ENCODE measurements at regions not wholly inside any gene's neighbourhood (a gene's known extent, or its start where the extent isn't known, plus 50 kb on each side); places are given as distances from the start of the nearest gene placed in this dataset.

DNA sequence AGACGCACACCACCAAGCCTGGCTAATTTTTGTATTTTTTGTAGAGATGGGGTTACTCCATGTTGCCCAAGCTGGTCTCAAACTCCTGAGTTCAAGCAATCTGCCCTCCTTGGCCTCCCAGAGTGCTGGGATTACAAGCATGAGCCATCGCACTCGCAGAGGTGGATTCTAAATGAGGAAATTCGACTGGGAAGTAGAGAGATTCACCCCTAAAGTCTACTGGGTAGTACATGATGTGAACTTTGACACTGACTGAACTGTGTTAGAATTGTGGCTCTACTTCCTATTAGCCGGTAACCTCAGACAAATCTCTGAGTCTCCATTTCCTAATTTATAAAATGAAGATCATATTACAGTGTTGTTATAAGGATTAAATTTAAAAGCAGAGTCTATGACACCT lies 276.0 kb upstream of the NR5A2 start:
- no peak for ATAC-seq
- DNase-seq: no peak

DNA sequence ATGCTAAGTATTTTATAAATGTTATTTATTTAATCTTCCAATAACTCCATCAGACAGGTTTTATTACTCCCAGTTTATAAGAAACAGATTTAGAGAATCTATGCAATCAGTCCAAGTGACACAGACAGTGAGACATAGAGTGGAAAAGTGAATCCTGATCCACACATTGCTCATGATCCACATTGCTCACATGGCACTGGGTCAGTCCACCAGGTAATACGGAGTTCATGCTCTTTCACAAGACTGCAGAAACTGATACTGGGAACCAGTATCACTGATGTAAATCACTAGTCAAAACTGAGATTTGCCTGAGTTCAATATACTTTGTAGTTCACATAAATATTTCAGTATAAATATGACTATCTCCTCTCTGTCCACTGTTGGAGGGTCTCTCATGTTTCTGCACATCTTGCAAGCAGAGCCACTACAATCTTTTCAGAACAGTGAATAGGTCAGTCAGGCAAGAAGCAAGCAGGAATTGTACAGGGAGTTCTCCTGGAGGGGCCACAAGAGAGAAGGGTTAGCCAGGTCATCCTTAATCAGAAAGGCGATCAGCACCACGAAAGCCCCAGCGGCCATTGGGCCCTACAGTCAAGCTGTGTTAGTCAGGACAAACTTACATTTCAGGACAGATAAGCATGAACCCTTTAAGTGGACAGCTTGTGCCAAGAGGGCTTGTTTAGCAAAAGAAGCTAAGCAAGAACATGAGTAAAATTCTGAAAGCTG lies 275.4 kb upstream of the NR5A2 start:
- DNase-seq: no peak
- ATAC-seq: no peak

DNA sequence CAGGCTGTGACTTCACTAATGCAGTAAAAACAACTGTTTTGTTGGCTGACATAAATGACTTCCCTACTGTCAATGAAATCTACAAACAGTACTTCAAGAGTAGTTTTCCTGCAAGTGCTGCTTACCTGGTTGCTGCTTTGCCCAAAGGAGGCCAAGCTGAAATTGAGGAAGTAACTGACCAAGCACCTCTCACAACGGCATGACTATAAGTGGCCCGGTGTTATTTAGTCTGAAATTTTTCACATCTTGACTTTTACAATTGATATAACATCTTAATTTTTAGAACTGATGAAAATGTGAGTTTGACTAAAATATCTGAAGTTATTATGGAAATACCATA lies 274.9 kb upstream of the NR5A2 start:
- DNase-seq (no peak), ATAC-seq (no peak)

DNA sequence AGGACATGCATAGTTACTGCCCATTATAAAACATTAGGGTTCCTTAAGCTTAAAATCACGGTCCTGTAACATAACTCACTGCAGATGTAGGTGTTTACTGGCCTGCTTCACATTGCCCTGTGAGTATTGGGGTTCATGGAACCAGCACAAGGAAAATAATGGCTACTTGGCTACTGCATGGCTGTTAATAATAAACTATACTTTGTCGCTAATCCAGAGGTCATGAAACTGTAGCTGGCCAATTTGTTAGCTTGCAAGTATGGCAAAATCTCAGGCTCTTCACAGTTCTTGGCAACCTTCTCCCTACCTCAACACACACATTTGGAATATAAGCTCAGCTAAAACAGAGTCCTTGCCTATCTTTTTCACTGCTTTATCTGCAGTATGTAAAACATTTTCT lies 274.0 kb upstream of the NR5A2 start:
- DNase-seq (no peak), ATAC-seq (no peak)

DNA sequence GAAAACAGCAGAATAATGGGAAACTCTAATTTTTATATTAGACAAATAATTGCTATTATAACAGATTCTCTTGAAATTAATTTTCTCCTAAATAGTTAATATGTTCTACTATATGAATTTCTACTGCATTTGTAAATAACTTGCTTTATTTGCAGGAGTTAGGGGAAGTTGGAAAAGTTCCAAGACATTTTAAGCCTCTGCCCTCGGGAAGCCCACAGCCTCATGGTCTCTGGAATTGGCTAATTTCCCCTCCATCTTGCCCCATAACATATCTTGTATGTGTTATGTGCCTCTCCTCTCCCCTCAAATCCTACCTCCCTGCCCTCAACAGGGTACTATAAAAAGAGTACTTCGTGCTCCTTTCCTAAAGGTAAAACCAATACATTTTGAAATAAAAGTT lies 271.4 kb upstream of the NR5A2 start:
- ATAC-seq (no peak), DNase-seq (no peak)

DNA sequence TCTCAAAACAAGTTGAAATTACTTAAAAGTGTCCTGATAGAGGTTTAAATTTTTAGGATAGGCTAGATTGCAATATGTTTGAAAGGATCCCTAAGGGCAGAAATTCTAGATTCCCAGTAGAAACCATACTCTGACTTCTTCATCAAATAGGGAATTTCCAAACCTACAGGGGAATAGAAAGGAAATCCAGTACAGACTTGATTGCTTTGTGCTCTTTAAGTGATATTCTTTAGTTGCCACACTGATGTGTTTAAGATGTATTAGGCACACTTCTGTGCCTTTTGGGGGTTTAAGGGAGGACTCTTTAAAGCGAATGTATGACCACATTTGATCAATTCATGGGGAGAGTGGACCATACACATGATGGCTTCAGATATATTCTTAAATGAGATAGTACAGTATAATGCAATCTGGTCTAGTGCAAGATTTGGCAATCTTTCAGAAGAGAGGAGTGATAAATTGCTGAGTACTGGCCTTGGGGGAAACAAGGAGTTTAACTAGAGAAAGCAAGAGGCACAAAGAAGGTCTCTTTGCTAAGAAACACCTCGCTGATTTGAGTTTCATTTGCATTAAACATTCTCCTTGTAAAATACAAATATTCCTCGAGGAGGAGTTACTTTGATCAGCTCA lies 268.8 kb upstream of the NR5A2 start:
- ATAC-seq: no peak
- DNase-seq: no peak

DNA sequence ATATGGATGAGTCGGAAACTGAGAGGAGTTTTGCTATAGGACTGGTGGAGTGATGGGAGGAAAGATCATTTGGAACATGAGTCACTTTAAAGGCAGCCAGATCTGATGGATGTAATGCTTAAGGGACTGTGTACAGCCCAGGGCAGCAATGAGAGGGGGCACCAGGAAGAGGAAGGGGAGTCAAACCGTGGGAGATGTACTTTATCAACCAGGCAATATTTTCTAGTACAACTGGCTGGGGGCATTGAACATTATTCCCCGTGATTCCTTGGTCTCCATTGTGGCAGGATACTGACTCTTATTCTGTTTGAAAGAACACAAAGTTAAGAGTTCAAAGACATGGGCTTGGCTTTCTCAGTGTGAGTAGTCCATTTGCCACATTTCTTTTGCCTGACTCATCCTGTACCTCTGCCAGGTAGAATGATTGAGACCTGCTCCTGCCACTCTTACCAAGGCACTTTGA lies 268.2 kb upstream of the NR5A2 start:
- ATAC-seq (no peak), DNase-seq (no peak)

DNA sequence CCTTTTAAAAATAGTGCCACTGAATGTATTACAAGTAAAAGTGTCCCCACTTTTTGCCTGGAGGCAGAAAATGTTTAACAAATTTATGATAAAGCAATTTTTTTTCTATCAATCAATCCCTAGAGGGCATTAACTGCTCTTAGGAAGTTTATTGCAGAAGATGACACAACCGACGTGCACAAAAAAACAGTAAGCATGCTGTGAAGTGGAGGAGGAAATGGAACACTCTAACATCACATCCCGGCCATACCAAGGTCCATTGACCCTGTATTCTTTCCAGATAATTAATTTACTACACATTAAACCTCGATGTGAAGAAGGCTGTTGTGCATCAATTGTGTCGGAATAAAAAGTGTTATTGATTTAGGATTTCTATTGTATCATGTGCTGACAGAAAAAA lies 264.9 kb upstream of the NR5A2 start:
- ATAC-seq: no peak
- DNase-seq: no peak

DNA sequence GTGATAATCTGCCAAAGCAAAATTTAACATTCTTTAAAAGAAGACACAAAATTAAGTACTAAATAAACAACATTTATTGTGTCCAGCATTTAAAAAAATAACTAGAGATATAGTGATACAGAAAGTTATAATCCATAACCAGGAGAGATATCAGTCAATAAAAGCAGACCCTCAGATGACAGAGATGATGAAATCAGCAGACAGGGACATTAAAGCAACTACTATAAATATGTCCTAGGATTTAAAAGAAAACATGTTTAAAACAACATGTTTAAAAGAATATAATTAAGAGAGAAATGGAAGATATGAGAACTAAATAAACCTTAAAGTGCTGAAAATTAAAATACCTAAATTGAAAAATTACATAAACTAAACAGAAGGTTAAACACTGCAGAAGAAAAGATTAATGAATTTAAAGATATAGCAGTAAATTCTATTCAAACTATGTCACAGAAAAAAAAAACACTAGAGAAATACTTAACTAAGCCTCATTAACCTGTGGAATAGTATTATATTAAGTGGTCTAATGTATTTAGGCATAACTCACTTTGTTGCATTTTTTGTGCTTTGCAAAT lies 261.2 kb upstream of the NR5A2 start:
- DNase-seq: no peak

DNA sequence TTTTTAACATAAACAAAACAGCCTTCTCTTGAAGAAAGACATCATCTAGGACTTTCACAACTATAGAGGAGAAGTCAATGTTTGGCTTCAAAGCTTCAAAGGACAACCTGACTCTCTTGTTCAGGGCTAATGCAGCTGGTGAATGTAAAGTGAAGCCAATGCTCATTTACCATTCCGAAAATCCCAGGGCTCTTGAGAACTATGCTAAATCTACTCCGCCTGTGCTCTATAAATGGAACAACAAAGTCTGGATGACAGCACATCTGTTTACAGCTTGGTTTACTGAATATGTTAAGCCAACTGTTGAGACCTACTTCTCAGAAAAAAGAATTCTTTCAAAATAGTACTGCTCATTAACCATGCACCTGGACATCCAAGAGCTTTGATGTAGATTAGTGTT lies 259.8 kb upstream of the NR5A2 start:
- no peak for ATAC-seq

More for the DNA sequence above, 261.2 kb upstream of the NR5A2 start:
- no peak for ATAC-seq

DNA sequence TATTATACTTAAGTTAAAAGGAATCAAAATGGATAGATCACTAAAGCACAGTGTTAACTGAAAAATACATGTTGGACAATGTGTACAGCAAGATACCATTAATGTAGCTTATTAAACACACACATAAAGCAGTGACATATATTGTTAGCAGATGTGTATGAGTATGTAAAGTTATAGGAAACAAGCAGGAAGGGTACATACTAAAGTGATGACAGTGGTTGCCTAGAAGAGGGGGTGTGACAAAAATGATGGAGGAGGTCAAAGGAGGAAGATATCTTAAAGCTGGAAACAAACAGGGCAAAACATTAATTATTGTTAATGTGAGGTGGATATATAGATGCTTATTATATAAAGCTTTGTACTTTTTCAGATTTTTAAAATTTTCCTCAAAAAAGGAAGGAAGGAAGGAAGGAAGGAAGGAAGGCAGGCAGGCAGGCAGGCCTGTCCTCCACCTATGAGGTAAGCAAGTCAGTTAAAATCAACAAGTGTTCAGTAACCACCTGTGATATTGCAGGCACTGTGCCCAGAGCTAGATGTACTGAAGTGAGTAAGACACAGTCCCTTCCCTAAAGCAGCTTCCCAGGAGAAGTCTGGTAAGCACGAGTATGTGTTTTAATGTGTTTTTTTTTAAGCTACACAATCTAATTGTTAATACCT lies 252.9 kb upstream of the NR5A2 start:
- no peak for DNase-seq

More for the DNA sequence above, 259.8 kb upstream of the NR5A2 start:
- no peak for DNase-seq

DNA sequence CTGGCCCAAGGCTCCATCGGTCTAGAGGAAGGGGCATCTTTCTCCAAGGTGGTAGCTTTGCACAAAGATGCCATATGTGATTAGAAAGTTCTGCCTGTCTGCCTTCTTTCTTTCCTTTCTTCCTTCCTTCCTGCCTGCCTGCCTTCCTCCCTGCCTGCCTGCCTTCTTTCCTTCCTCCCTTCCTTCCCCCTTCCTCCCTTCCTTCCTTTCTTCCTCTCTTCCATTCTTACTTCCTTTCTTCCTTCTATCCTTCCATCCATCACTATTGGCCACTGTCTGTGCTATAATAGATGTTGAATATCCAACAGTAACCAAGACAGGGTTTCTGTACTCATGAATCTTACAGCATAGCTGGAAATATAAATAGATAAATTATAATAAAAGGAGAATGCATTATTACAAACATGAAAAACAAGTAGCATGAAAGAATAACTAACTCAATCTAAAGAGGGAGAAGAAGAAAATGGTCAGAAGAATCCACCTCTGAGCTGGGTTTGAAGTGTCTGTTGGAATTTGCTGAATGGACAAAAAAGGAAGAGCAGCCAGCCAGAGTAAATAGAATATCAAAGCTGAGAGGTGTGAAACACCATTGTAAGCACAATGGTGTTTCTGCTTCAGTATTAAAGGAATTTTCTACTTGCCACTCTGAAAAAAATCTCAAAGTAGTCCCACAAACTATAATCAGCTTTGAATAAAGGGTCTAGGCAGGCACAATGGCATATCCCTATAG lies 250.6 kb upstream of the NR5A2 start:
- no peak for DNase-seq
- no peak for ATAC-seq

More for the DNA sequence above, 252.9 kb upstream of the NR5A2 start:
- ATAC-seq: no peak

DNA sequence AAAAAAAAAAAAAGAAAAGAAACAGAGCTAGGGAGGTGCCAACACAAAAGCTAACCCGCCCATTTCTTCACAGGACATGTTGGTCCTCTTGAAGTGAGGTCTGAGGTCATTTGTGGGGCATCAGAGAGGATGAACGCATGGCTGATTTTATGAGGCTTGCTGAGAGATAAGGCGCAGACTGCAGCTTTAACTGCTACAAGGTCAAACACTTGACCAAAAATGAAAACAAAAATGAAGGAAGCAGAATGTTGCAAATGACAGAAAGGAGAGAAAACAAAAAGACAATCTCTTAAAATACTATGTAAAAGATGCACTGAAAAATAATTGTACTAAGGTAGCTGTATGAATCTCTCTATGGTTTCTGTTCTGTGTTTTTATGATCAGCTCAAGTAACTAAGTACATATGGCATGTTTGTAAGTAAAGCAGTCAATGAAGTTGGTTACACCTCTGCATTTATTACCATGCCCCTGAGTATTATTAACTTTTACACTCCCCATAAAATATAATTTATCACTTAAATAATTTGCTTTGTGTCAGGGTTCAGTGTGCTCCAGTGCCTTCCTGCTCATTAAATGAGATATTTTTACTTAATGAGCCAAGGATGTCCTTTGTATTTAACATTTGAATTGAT lies 249.1 kb upstream of the NR5A2 start:
- ATAC-seq (no peak), DNase-seq (no peak)

DNA sequence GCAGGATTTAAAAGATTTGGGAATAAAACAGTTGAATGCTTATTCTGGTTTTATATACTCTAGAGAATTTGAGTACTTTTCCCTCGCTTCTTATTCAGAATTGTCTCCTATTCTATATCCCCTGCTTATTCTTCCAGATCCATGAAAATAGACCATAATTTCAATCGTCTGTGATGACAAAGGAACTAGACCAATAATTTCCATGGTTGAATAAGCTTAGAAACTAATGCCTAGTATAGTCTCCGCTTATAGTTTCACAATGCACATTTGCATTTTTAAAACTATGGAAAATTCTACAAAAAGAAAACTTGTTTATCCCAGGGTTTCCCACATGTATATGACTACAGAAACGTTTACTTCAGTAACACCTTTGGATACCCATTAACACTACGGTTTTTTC lies 247.4 kb upstream of the NR5A2 start:
- no peak for ATAC-seq
- no peak for DNase-seq

DNA sequence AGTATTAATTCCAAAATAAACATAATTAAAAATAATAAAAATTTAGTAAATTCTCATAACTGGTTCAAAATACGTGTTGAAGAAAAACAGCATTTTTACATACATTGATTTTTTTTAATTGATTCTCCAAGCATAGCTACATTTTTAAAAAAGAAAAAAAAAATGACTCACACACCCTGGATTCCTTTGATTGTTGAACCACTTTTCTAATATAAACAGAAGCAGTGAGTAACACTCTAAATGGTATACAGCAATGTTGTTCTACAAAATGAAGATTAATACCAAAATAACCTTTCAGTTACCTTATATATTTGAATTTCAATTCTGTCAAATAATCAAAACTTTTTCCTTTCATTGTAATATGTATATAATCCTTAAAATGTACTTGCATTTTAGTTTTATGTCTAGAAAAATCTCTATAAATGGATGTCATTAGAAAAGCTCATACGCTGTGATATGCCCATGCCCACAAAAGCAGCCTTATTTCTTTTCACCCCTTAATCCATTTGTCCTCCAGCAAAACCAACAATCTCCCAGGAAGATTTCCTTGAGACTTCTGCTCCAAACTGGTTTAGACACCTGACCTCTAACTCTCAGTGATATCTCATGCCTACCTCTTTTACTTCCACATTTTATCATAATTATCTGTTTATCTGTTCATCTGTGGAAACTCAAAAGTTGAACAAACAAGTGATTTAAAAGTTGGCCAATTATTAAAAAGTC lies 246.4 kb upstream of the NR5A2 start:
- ATAC-seq (no peak), DNase-seq (no peak)

DNA sequence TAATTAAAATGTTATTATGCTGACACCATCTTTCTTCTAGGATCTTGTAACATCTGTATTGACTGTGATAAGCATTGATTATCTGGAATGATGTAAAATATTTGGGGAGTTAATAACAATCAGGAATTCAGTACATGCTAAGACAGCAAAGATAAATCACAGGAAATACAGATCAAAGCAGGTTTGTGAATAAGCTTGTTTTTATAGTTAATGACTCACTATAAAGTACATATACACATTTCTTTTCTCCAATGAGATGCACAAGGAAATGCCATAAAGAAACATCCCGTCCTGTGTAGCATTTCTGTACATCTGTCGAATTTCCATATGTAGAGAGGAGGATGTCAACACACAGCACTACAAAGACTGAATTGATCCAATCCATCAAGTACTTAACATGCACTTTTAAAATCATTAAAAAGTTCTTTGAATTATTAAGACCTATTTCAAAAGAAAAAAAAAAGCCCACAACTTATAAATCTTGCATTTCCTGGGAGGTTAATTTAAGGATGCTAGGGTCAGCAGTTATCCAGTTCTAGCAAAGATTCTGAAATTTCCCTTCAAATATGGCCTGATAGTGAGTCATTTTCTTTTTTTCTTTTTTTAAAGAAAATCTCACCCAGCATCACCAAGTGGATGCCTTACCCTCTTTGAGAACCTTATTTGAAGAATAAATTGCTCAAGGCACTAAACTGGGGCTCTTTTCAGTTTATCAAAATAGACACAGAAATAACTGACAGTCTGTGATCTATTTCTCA lies 243.2 kb upstream of the NR5A2 start:
- DNase-seq (no peak), ATAC-seq (no peak)

DNA sequence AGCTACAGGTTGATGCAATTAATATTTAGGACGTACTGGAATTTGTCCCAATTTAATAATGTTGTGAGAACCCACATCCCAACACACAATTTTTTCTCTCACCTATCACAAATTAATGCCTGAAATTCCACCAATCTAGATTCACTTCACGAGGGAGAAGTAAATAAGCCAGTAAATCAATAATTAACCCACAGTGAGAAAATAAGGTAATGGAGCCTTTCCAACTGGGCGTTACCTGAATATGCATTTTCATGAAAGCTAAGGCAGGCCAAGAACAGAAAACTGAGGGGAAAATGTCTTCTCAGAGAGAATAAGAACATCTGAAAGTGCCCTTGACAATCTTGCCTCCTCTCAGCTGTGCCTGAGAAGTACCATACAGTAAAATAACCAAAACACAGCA lies 240.8 kb upstream of the NR5A2 start:
- DNase-seq (no peak), ATAC-seq (no peak)

DNA sequence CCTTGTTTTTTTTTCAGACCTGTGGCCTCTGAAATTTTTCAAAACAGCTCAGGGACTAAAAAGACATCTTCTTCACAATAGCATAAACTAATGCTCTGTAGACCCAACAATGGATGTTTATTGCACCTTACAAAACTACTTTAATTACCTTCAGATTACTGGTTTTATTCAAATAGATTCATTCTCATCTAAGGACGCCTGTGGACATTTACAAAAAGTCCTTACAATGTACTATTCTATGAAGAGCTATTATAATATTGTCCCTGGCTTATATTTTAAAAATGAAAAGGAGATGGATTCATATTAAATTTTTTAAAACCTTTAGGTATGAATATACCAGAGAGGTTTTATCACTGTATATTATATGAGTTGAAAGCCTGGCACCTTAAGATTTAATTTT lies 238.4 kb upstream of the NR5A2 start:
- DNase-seq (no peak), ATAC-seq (no peak)

DNA sequence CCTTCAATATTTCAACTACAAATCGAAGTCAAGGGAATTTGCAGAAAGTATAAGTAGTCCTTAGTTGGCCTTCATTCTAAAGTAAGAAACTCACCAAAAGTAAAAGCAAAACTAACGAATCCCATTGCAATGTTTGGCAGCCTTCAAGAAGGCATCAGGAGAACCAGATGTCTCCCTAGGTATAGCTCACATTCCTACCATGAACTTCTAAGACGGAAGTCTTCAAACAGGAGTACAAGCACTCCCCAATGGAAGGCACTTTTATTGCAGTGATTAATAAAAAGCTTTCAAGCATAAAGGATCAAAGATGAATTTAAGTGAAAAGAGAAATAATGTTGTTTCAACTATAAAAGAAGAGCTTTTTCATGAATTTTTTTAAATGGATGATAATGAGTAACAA lies 236.0 kb upstream of the NR5A2 start:
- no peak for DNase-seq
- ATAC-seq: no peak

DNA sequence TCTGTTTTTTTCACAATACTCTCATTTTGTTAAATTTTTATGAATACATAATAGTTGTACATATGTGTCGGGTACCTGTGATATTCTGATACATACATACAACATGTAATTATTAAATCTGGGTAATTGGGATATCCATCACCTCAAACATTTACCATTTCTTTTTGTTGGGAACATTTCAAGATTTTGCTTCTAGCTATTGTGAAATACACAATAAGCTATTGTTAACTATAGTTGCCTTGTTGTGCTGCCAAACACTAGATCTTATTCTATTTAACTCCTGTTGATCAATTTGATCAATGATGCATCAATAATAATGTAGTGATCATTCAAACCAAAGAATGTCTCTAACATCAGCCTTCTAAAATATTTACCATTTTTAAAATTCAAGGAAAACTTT lies 234.6 kb upstream of the NR5A2 start:
- ATAC-seq (no peak), DNase-seq (no peak)
